ENCODE measurements at regions not wholly inside any gene's neighbourhood (a gene's known extent, or its start where the extent isn't known, plus 50 kb on each side); places are given as distances from the start of the nearest gene placed in this dataset.

DNA sequence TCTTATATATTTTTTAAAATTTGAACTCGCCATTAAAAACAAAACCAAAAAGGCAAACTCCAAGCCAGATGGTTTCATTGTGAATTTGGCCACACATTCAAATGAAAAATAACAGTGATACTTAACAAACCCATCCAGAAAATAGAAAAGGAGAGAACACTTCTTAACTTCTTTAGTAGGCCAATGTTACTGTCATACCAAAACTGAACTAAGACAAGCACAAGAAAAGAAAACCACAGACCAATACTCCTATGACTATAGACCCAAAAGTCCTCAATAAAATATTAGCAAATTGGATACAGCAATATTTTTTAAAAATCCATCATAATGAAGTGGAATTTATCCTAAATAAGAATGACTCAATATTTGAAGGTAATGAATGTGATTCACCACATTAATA lies 73.5 kb upstream of the ALDH1A3 start:
- H3K14ac ChIP-seq (ENCODE audit: insufficient read length), result no peak overlapping the region
- no peaks in the 10 kb centered on the region for H4K20me1 ChIP-seq (replicated peaks in 1 of 2; ENCODE audit: control insufficient read depth in 1 of 2, insufficient read depth in 2 of 2, low read length in 2 of 2)
- H3K79me1 ChIP-seq (ENCODE audit: low read depth, low read length), result no peaks in the 10 kb centered on the region
- no peak overlapping the region for H2AK5ac ChIP-seq (ENCODE audit: low read depth, low read length)
- no peaks in the 10 kb centered on the region for H3K4me1 ChIP-seq (replicated peaks in 1 of 4; ENCODE audit: control insufficient read depth in 3 of 4, insufficient read depth in 4 of 4, low read length in 3 of 4)
- H4K8ac ChIP-seq (ENCODE audit: extremely low read depth, insufficient read depth, low read length), result no peak overlapping the region
- no peak overlapping the region for H2BK12ac ChIP-seq (ENCODE audit: low read depth, low read length)
- H3K23me2 ChIP-seq (ENCODE audit: low read depth, low read length), result no peaks in the 10 kb centered on the region
- H3K36me3 ChIP-seq (ENCODE audit: control insufficient read depth in 2 of 4, insufficient read depth in 4 of 4, low read length in 3 of 4), result no peaks in the 10 kb centered on the region
- no peak overlapping the region for H3K4ac ChIP-seq (replicated peaks; ENCODE audit: insufficient read length, low read depth, low read length)
- no peak overlapping the region for H2BK20ac ChIP-seq (ENCODE audit: low read length)
- H3K79me2 ChIP-seq (ENCODE audit: control insufficient read depth in 1 of 2, insufficient read depth in 2 of 2, low read length in 2 of 2), result no peaks in the 10 kb centered on the region
- H3K18ac ChIP-seq (ENCODE audit: extremely low read depth, low read length), result no peak overlapping the region
- 93% methylated on average over 1 of the region's 1 CpG; no CpG with 5 or more reads in 1 of the 2 experiments for WGBS, 2 experiments (ENCODE audit: extremely low coverage in 1 of 2, insufficient coverage in 1 of 2, insufficient read length in 1 of 2, insufficient replicate concordance in 2 of 2, low coverage in 1 of 2, low lambda C conversion rate in 2 of 2, missing lambda C conversion rate in 1 of 2)
- H3K9ac ChIP-seq (replicated peaks in 1 of 4; ENCODE audit: extremely low read depth in 1 of 4, low read depth in 3 of 4, low read length in 3 of 4), result no peak overlapping the region
- CTCF ChIA-PET (ENCODE audit: partially characterized antibody), result no interaction called here
- no peak overlapping the region for H3K23ac ChIP-seq (ENCODE audit: insufficient read length)
- H3K27ac ChIP-seq (ENCODE audit: low read depth, low read length), result no peak overlapping the region
- no peak overlapping the region for H3K4me2 ChIP-seq (ENCODE audit: insufficient read depth in 1 of 2, low read depth in 2 of 2, low read length in 2 of 2)
- H3K56ac ChIP-seq (replicated peaks; ENCODE audit: insufficient read length, low read depth, low read length), result no peak overlapping the region
- H4K5ac ChIP-seq (ENCODE audit: insufficient read length, low read depth, low read length), result no peak overlapping the region
- H2BK120ac ChIP-seq (replicated peaks; ENCODE audit: low read depth, low read length), result no peak overlapping the region
- H4K91ac ChIP-seq (replicated peaks; ENCODE audit: insufficient read length, low read length), result no peak overlapping the region
- DNase-seq (ENCODE audit: low read depth in 1 of 2, low spot score in 2 of 2) (no peak), FAIRE-seq (no peak)
- H3K27me3 ChIP-seq (replicated peaks in 1 of 4; ENCODE audit: control insufficient read depth in 3 of 4, extremely low read depth in 1 of 4, insufficient read depth in 3 of 4, low read length in 3 of 4), result no peaks in the 10 kb centered on the region
- H3K4me3 ChIP-seq (ENCODE audit: extremely low read depth in 1 of 4, insufficient read depth in 2 of 4, low read depth in 3 of 4, low read length in 4 of 4), result no peak overlapping the region
- POLR2A ChIA-PET (ENCODE audit: partially characterized antibody), result no interaction called here
- no peaks in the 10 kb centered on the region for H3K9me3 ChIP-seq (ENCODE audit: insufficient read depth in 2 of 2, low read depth in 1 of 2, low read length in 1 of 2)
- H2BK15ac ChIP-seq (ENCODE audit: low read length), result no peak overlapping the region
- H2BK5ac ChIP-seq (ENCODE audit: low read depth, low read length), result no peak overlapping the region
- no peak overlapping the region for H2AFZ ChIP-seq (ENCODE audit: low read length)
- TF ChIP-seq PHF8 (conservative IDR thresholded peaks at IDR 0.05; ENCODE audit: low read depth, low read length), result no peak
- TF ChIP-seq CBX8 (IDR thresholded peaks at IDR 0.05; ENCODE audit: borderline replicate concordance, low read depth, low read length), result no peak
- no peak for TF ChIP-seq POLR2A (IDR thresholded peaks at IDR 0.05; ENCODE audit: control extremely low read depth in 1 of 2, low read depth in 2 of 2, low read length in 2 of 2)
- no peak for TF ChIP-seq YY1 (IDR thresholded peaks at IDR 0.05; ENCODE audit: low read depth, low read length)
- TF ChIP-seq MAFK (IDR thresholded peaks at IDR 0.05; ENCODE audit: low read depth, low read length), result no peak
- TF ChIP-seq, protein P1, sequence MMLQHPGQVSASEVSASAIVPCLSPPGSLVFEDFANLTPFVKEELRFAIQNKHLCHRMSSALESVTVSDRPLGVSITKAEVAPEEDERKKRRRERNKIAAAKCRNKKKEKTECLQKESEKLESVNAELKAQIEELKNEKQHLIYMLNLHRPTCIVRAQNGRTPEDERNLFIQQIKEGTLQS (IDR thresholded peaks at IDR 0.05; ENCODE audit: insufficient read depth, low read depth, low read length), result no peak
- no peak for TF ChIP-seq SIX5 (IDR thresholded peaks at IDR 0.05; ENCODE audit: low read depth, low read length)
- no peak for TF ChIP-seq HDAC2 (IDR thresholded peaks at IDR 0.05; ENCODE audit: borderline replicate concordance in 1 of 2, low read depth in 2 of 2, low read length in 2 of 2)
- no peak for TF ChIP-seq NANOG (IDR thresholded peaks at IDR 0.05; ENCODE audit: insufficient read depth, low read depth, low read length, poor library complexity, severe bottlenecking)
- no peak for TF ChIP-seq SIN3A (conservative IDR thresholded peaks at IDR 0.05 in 1 of 2, IDR thresholded peaks at IDR 0.05 in 1 of 2; ENCODE audit: low read depth in 1 of 2, low read length in 2 of 2)
- no peak for TF ChIP-seq SUZ12 (IDR thresholded peaks at IDR 0.05; ENCODE audit: low read length)
- TF ChIP-seq JUND (IDR thresholded peaks at IDR 0.05; ENCODE audit: low read length), result no peak
- TF ChIP-seq TAF1 (IDR thresholded peaks at IDR 0.05; ENCODE audit: low read depth, low read length), result no peak
- TF ChIP-seq, protein P2, sequence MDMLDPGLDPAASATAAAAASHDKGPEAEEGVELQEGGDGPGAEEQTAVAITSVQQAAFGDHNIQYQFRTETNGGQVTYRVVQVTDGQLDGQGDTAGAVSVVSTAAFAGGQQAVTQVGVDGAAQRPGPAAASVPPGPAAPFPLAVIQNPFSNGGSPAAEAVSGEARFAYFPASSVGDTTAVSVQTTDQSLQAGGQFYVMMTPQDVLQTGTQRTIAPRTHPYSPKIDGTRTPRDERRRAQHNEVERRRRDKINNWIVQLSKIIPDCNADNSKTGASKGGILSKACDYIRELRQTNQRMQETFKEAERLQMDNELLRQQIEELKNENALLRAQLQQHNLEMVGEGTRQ (IDR thresholded peaks at IDR 0.05; ENCODE audit: low read length), result no peak

All from H1 (cell line).